Urinary bladder (tissue), 3 donors: ENCODE measurements at regions not wholly inside any gene's neighbourhood (a gene's known extent, or its start where the extent isn't known, plus 50 kb on each side); places are given as distances from the start of the nearest gene placed in this dataset.
A peak's percentile ranks its signal among the peaks of the same experiment; 100 is the strongest.

ENCODE experiments used
- DNase-seq: peaks from one replicate; pipeline ENCODE4 v3.0.0-alpha.2; 2015; ENCODE audit errors: extremely low spot score
- H3K27ac ChIP-seq: one replicate; pipeline ENCODE4 v1.5.1; 2013; ENCODE audit warnings: low read depth, mild to moderate bottlenecking, moderate library complexity
- H3K36me3 ChIP-seq: one replicate; pipeline ENCODE4 v1.6.1; 2013; ENCODE audit warnings: mild to moderate bottlenecking, moderate library complexity; ENCODE audit not compliant: insufficient read depth
- H3K4me1 ChIP-seq: one replicate; pipeline ENCODE4 v1.6.1; 2013; ENCODE audit warnings: mild to moderate bottlenecking, moderate library complexity; ENCODE audit not compliant: insufficient read depth
- H3K4me3 ChIP-seq: one replicate; pipeline ENCODE4 v1.5.1; 2013; ENCODE audit warnings: low read depth, low read length
- WGBS: extraction: QIAGEN DNeasy Blood & Tissue Kit; methylation state at CpG from one replicate; pipeline ENCODE4 v1.1.7; 2013; 5-methylcytosine and 5-hydroxymethylcytosine counted together
- donor health status: healthy with polysubstance abuse.
- donor health status: healthy.

DNA sequence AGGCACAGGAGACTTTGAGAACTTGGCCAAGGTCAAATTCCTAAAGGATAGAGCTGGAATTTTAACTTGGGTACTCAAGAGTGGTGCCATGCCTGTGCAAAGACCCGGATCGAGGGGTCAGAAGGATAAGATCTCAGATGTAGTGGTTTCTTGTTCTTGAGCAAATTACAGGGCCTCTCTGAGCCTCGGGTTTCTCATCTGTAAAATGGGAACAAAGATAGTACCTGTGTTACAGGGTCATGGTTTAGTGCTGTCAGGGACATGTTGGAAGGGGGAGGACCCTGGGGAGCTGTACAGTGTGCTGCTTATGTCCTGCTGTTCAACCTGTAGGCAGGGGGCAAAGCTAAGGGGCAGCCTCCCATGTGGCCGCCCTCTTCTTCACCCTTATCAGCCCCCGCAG is 173.5 kb upstream of the HAAO start:
- Histone ChIP-seq H3K4me3 (no peak overlapping the region), H3K27ac (no peak overlapping the region), H3K36me3 (no peaks in the 10 kb centered on the region), H3K4me1 (no peaks in the 10 kb centered on the region)
- WGBS = 93% methylated on average over 5 of the region's 5 CpGs
- no peak for DNase-seq

DNA sequence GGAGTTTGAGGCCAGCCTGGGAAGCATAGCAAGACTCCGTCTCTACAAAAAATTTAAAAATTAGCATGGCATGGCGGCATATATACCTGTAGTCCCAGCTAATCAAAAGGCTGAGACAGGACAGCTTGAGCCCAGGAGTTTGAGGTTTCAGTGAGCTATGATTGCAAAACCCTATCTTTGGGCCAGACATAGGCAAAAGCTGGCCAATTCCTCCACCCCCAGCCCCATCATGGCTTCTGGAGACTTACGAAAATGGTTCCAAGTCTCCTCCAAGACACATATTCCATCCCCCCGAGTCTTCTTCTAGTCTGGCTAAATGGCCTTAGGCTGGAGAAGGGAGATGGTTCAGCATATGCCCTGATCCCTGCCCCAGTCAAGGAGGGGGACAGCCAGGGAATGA is 172.8 kb upstream of the HAAO start:
- Histone ChIP-seq H3K27ac (no peak overlapping the region), H3K36me3 (no peaks in the 10 kb centered on the region), H3K4me1 (peaks cover 2% of the 10 kb centered on the region), H3K4me3 (no peak overlapping the region)
- whole genome bisulfite sequencing = 86% methylated on average over 4 of the region's 4 CpGs
- DNase-seq = no peak

DNA sequence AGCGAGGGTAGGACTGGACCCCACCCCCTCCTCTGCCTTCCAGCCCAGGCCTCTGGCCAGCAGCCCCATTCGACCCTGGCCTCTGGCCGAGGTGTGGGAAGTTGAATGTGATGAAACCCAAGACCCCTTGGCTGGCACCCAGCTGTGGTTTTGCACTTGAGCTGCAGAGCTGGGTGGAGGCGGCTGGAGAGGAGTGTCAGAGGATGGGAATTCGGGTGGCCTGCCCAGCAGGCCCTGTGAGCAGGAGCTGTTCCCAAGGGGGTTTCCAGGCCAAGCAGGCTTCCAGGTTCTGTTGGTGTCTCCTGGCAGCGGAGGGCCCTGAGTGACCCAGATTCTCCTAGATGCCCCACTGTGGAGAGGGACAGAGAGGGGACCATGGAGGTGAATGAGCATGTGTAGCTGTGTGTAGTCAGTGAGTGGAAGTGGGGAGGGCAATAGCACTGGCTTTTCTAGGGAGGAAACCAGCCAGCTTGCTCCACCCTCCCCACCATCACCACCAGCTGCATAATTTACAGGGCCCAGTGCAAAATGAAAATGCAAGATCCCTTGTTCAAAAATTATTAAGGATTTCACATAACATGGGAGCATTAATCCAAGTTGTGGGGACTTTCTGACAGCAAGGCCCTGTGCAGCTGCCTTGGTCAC is 172.2 kb upstream of the HAAO start:
- peaks cover 2% of the 10 kb centered on the region for H3K4me1 ChIP-seq
- WGBS = 39% methylated on average over 6 of the region's 6 CpGs
- DNase-seq = no peak
- no peaks in the 10 kb centered on the region for H3K36me3 ChIP-seq
- H3K27ac ChIP-seq = peak overlapping the region; percentile 13
- H3K4me3 ChIP-seq = no peak overlapping the region

DNA sequence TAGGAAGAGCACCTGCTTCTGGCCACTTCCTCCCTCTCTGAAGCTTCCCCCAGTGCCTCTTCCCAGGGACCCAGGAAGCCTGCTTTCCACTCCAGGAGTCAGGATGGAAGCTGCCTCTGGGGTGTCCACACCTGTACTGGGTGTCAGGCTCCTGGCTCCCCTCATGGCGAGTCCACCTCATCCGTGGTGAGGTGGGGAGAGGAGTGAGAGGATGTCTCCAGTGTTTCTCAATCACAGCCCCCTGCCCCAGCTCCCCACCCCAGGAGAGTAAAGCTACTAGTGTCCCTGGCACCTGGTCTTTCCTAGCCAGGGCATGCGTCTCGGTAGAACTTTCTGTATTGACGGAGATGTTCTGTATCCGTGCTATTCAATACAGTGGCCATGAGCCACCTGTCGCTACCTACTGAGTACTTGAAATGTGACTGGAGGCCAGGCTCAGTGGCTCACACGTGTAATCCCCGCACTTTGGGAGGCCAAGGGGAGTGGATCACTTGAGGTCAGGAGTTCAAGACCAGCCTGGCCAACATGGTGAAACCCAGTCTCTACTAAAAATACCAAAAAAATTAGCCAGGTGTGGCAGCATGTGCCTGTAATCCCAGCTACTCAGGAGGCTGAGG is 171.2 kb upstream of the HAAO start:
- Histone ChIP-seq H3K27ac (no peak overlapping the region), H3K4me3 (no peak overlapping the region), H3K4me1 (peaks cover 2% of the 10 kb centered on the region), H3K36me3 (no peaks in the 10 kb centered on the region)
- 94% methylated on average over 9 of the region's 9 CpGs for WGBS
- no peak for DNase-seq

DNA sequence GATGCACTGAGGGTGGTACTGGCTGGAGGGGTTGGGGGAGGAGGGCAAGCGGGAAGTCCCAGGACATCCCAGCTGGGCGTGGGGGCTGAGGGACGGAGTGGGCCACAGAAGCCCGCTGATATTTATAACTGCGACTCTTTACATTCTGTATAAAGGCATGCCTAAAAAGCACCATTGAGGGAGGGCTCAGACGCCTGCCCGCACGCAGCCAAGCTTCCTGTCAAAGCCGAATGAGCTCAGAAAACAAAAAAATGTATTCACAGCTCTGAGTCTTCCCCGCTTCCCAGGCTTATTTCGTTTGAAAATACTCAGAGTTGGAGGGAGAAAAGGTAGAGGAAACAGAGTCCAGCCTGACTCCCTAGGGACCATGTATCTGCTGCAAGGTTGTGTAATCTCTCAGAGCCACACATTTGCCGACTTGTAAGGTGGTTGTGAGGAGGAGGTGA is 170.1 kb upstream of the HAAO start:
- WGBS = 36% methylated on average over 12 of the region's 12 CpGs
- Histone ChIP-seq H3K36me3 (no peaks in the 10 kb centered on the region), H3K27ac (peak overlapping the region; percentile 63), H3K4me3 (no peak overlapping the region), H3K4me1 (peaks cover 2% of the 10 kb centered on the region)
- DNase-seq = no peak

DNA sequence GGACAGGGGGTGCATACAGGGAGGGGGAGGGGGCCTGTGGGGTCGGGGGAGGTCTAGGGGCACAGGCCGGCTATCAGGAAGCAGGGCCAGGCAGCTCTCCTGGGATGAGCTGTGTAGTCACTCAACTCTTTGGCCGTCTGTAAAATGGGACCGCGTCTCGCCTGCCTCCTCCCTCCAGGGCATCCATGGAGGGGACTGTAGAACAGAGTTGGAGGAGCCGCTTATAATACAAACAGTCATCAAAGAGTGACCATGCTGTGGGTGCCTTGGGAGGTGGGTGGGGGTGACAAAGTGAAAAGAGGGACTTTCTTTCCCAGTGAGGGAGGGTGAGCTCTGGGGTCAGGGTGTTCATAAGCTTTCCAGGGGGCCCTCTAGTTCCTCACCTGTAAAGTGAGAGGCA is 169.6 kb upstream of the HAAO start:
- H3K36me3 ChIP-seq = no peaks in the 10 kb centered on the region
- H3K27ac ChIP-seq = peak overlapping the region; percentile 63
- no peak overlapping the region for H3K4me3 ChIP-seq
- no peak for DNase-seq
- H3K4me1 ChIP-seq = peaks cover 2% of the 10 kb centered on the region
- 60% methylated on average over 7 of the region's 7 CpGs for WGBS

DNA sequence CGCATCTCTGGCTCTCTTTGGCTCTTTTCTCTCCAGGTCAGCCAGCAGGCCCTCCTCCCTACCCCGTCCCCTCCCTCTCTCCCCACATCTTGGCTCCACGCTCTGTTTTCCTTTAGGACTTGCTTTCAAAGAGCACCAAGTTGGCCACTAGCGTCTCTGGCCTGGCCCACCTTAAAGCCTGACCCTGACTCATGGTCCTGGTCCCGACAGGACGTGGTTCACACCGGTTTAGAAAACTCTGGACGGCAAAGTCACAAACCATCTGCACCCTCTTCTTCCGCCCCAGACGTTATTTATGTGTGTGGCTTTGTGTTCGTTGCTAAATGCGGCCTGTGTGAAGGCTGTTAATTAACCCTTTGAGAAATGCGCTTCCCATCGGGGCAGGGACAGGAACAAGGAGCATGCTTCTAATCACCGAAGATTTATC is 169.0 kb upstream of the HAAO start:
- DNase-seq = no peak
- H3K27ac ChIP-seq = peak overlapping the region; percentile 57
- H3K4me3 ChIP-seq = no peak overlapping the region
- peaks cover 2% of the 10 kb centered on the region for H3K4me1 ChIP-seq
- 19% methylated on average over 15 of the region's 15 CpGs for WGBS
- no peaks in the 10 kb centered on the region for H3K36me3 ChIP-seq

DNA sequence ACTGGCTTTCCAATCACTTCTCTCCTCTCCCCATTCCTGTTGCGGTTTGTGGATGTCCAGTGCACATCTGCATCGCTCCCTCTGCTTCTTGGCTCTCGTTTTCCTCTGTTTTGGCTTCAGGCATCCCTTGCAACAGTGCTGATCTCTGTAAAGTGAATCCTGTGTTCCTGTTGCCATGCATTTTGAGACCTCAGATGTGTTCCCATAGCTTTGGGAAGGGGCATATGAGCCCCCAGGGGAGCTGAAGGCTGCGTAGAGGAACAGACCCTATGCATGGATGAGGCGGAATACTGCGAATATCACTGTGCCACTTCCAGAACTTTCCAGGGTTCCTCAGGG is 168.4 kb upstream of the HAAO start:
- Histone ChIP-seq H3K4me1 (peaks cover 2% of the 10 kb centered on the region), H3K36me3 (no peaks in the 10 kb centered on the region), H3K4me3 (no peak overlapping the region), H3K27ac (peak overlapping the region; percentile 57)
- WGBS = 66% methylated on average over 6 of the region's 6 CpGs
- DNase-seq = no peak

DNA sequence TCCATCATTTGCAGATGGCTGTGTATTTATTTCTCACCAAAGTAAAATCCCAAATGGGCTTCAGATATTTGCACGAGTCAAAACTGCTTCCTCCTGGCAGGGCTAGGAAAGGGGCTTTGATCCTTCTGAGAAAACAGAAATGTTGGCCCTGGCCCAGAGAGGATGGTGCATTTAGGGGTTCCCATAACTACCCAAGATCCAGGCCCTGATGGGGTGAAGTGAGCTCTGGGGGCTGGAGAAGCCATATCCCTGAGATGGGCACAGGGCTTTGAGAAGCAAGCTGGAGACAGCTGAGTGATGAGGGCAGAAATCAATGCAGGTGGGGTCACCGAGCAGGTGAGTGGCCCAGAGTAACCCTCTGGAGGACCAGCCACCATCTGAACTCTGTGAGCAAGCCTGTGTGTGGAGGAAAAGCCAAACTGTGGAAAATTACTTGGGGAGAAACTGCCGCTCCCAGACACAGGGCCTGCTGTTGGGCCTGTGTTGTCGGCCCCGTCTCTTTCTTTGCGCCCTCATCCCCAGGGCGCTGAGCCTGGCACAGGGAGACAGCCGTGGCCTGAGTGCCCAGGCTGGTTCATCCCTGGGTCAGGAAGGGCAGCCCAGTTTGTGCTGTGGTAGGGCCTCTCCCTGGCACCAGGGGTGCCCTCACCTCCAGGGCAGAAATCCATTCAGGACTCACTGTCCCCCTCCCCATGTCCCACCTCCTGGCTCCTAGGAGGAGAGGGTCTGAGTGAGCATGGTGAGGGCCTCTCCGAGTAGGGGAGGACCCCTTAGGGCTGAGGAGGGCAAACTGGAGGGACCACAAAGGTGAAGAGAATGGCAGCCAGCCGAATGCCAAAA is 167.8 kb upstream of the HAAO start:
- 65% methylated on average over 10 of the region's 10 CpGs for WGBS
- Histone ChIP-seq H3K4me1 (peaks cover 2% of the 10 kb centered on the region), H3K36me3 (no peaks in the 10 kb centered on the region), H3K4me3 (no peak overlapping the region), H3K27ac (peak overlapping the region; percentile 57)
- no peak for DNase-seq

DNA sequence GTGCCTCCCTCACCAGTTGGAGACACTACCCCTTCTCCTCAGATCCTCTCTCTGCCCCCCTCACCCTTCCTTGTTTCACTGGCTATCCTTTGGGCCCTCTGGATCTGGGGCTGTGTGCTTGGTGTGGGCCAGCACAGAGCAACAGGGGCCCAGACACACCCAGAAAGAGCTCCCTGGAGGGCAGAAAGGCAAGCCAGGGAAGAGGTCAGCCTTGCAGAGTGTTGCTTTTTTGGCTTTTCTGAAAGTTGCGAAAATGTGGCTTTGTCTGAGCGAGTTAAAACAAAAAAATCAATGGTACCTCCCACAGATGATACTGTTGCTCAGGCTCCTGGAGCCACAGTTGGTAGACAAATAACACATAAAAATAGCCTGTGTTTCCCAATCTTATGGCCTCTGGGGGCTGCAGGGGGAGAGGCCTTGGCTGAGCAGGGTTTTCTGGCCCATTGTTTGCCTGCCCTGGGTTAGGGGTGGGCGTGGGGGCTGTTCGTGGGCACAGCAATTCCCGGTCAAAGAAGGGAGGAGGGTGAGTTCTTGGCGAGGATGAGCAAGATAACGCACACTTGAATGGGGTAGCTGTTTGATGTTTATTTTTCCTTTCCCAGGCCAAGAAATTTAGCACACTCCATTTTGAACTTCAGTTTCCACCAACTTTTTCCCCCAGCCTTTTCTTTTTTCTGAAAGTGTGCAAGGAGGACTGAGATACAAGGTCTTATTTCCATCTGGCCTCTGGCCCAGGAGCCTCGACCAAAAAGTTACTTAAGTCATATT is 167.0 kb upstream of the HAAO start:
- H3K4me1 ChIP-seq = peaks cover 2% of the 10 kb centered on the region
- no peak for DNase-seq
- no peak overlapping the region for H3K4me3 ChIP-seq
- H3K27ac ChIP-seq = peak overlapping the region; percentile 66
- H3K36me3 ChIP-seq = no peaks in the 10 kb centered on the region
- WGBS = 25% methylated on average over 8 of the region's 8 CpGs

DNA sequence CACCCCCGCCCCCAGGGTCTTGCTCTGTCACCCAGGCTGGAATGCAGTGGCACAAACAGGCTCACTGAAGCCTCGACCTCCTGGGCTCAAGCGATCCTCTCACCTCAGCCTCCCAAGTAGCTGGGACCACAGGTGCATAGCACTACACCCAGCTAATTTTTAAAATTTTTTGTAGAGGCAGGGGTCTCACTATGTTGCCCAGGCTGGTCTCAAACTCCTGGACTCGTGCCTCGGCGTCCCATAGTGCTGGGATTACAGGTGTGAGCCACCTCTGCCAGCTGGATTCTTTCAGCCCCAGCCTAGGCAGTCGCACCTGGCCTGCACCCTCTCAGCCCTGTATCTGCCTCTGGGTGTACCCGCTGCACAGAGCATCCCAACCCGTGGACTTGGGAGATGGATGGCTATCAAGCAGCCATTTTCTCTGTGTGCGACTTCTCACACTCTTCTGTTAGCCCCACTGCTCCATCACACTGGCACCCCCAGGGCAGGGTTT is 166.4 kb upstream of the HAAO start:
- Histone ChIP-seq H3K36me3 (no peaks in the 10 kb centered on the region), H3K27ac (peak overlapping the region; percentile 66), H3K4me3 (no peak overlapping the region), H3K4me1 (peaks cover 2% of the 10 kb centered on the region)
- whole genome bisulfite sequencing = 91% methylated on average over 10 of the region's 10 CpGs
- no peak for DNase-seq

DNA sequence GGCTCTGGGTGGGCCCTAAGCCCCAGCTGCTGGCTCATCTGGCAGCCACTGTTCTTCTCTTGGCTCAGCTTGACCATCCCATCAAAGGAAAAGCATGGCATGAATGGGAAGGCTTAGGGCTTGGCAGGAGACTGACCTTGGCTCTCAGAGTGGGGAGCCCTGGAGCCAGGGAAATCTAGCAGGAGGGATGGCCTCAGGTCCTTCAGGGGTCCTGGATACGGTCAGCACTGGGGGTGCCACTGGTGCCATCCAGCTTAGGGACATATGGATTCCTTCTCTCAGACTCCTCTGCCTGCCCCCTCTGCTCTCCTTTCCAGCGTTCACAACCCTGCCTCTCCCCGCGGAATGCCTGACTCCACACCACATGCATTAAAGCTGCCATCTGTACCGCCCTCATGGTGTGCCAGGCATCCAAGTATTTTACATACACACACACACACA is 165.5 kb upstream of the HAAO start:
- Histone ChIP-seq H3K4me3 (no peak overlapping the region), H3K4me1 (peaks cover 2% of the 10 kb centered on the region), H3K27ac (no peak overlapping the region), H3K36me3 (no peaks in the 10 kb centered on the region)
- WGBS = 94% methylated on average over 5 of the region's 5 CpGs
- DNase-seq = no peak

DNA sequence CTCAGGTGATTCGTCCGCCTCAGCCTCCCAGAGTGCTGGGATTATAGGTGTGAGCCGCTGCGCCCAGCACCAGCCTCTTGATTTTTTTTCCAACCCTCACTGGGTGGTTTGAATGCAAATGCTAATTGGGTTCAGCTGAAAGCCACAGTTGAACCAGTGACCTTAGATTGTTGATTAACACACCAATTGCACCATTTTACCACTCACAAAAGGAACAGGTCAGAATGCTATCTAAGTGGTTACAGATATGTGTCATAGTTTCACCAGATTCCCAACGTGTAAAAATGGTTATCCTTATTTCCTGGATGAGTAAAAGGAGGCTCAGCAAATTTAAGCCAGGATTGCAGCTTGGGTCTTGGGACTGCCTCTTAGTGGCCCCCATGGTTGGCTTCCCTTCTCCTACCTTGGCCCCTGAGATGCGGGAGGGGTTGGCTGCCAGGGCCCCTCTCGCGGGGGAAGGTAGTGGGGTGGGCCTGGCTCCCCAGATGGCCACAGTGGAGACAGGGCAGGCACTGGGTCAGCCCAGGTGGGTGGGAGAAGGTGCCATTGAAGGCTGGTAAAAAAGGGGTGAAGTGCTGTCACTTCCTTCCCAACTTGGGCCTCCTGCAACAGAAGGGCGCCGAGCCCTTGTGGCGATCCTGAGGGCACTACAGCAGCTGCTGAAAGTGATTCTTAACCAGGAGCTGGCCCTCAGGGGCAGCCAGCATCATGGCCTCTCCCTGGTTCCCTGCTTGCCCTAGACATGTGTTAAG is 164.9 kb upstream of the HAAO start:
- no peak for DNase-seq
- Histone ChIP-seq H3K4me1 (peaks cover 2% of the 10 kb centered on the region), H3K4me3 (no peak overlapping the region), H3K36me3 (no peaks in the 10 kb centered on the region), H3K27ac (no peak overlapping the region)
- 87% methylated on average over 11 of the region's 11 CpGs for WGBS
